HCT116 (cell line): ENCODE measurements at regions not wholly inside any gene's neighbourhood (a gene's known extent, or its start where the extent isn't known, plus 50 kb on each side); places are given as distances from the start of the nearest gene placed in this dataset.
"Not testable (repeated sequence)": the region's sequence is repeated elsewhere in the genome, so short reads cannot be mapped to it uniquely, and the experiment has no call there.

Experiments
- ATAC-seq: fragments of 200-7000 bp; cut with Tn5 transposase; 2 replicates; pipeline ENCODE4 v1.9.1; 2020; ENCODE audit warnings: mild to moderate bottlenecking, moderate library complexity
- BruUV-seq: library from RNA; stranded (reverse); fragments of 400-500 nt; replicated peaks from 2 replicates; lab custom pipeline; 2021; lab: Mats Ljungman, UMichigan
- CTCF ChIA-PET: fragments of 300-600 bp; sonication (Branson Sonifier 250); formaldehyde crosslinking; loops from one replicate; lab custom pipeline; 2021; ENCODE audit warnings: antibody characterized with exemption; lab: Charles Lee
- POLR2A ChIA-PET: fragments of 300-600, 350-600 bp; sonication (Branson Sonifier 250); formaldehyde crosslinking; loops from one replicate; lab custom pipeline; 2021; ENCODE audit warnings: antibody characterized with exemption; lab: Charles Lee
- RAD21 ChIA-PET, 2 experiments: fragments of 300-600 bp; sonication (Branson Sonifier 250); formaldehyde crosslinking; loops; one replicate each; lab custom pipeline; 2023; ENCODE audit warnings: low total read pairs in 2 of 2; ENCODE audit not compliant: uncharacterized antibody in 2 of 2, unreplicated experiment in 2 of 2, low non-redundant PET in 1 of 2; lab: Charles Lee
- DNase-seq: peaks from one replicate; pipeline ENCODE4 v3.0.0-alpha.2; 2010; ENCODE audit warnings: low read depth, low spot score
- H2AFZ ChIP-seq: fragments of 200-600 bp; shearing (Covaris generic), sonication (generic); 2 replicates; pipeline ENCODE4 v1.6.1; 2017; ENCODE audit warnings: low read depth, mixed run types, mixed read lengths, antibody characterized with exemption, low read length; ENCODE audit not compliant: poor library complexity, severe bottlenecking
- H3K27ac ChIP-seq: 2 replicates; pipeline ENCODE4 v1.5.1; 2012; ENCODE audit warnings: low read depth, low read length
- H3K27me3 ChIP-seq: fragments of 200-600 bp; sonication (generic); 2 replicates; pipeline ENCODE4 v1.6.1; 2016; ENCODE audit warnings: mixed run types, low read length, mixed read lengths; ENCODE audit not compliant: insufficient read depth
- H3K36me3 ChIP-seq, 2 experiments: fragments of 200-500 bp in 1 of 2; fragments of 200-600 bp in 1 of 2; sonication (Bioruptor generic) in 1 of 2; sonication (generic) in 1 of 2; 2 replicates each; pipeline versions ENCODE4 v1.5.1 to v1.6.1; 2014 to 2016; ENCODE audit warnings: low read length in 2 of 2, inconsistent platforms in 1 of 2, mixed read lengths in 1 of 2, mixed run types in 1 of 2; ENCODE audit not compliant: insufficient read depth in 2 of 2, control insufficient read depth in 1 of 2
- H3K4me1 ChIP-seq, 2 experiments: fragments of 200-600 bp in 1 of 2; sonication (generic) in 1 of 2; 2 replicates each; pipeline versions ENCODE4 v1.5.1 to v1.6.1; 2012 to 2017; ENCODE audit warnings: low read length in 2 of 2, inconsistent platforms in 1 of 2, mild to moderate bottlenecking in 1 of 2, mixed read lengths in 1 of 2, mixed run types in 1 of 2, moderate library complexity in 1 of 2; ENCODE audit not compliant: insufficient read depth in 2 of 2, control insufficient read depth in 1 of 2
- H3K4me2 ChIP-seq: fragments of 200-600 bp; sonication (generic); 2 replicates; pipeline ENCODE4 v1.6.1; 2017; ENCODE audit warnings: mixed run types, low read length, mixed read lengths
- H3K4me3 ChIP-seq, 2 experiments: fragments of 200-600 bp in 1 of 2; sonication (generic) in 1 of 2; replicated peaks in 1 of 2; 2 replicates each; pipeline ENCODE4 v1.5.1; 2011 to 2016; ENCODE audit warnings: low read length in 2 of 2, control low read depth in 1 of 2, low read depth in 1 of 2, mild to moderate bottlenecking in 1 of 2, mixed read lengths in 1 of 2, mixed run types in 1 of 2
- H3K79me2 ChIP-seq: fragments of 200-600 bp; sonication (generic); 2 replicates; pipeline ENCODE4 v1.6.1; 2017; ENCODE audit warnings: mild to moderate bottlenecking, mixed run types, low read length, moderate library complexity, mixed read lengths; ENCODE audit not compliant: insufficient read depth
- H3K9ac ChIP-seq: fragments of 200-600 bp; sonication (generic); 2 replicates; pipeline ENCODE4 v1.6.1; 2016; ENCODE audit warnings: low read length, mixed read lengths
- H3K9me2 ChIP-seq: fragments of 200-600 bp; sonication (generic), shearing (Covaris generic); 2 replicates; pipeline ENCODE4 v1.6.1; 2017; ENCODE audit warnings: mixed run types, mild to moderate bottlenecking, moderate library complexity; ENCODE audit not compliant: insufficient read depth
- H3K9me3 ChIP-seq, 2 experiments: fragments of 200-500 bp in 1 of 2; fragments of 200-600 bp in 1 of 2; sonication (Bioruptor generic) in 1 of 2; sonication (generic) in 1 of 2; 2 replicates each; pipeline ENCODE4 v1.6.1; 2014 to 2017; ENCODE audit warnings: low read length in 2 of 2, mixed read lengths in 2 of 2, inconsistent platforms in 1 of 2, low read depth in 1 of 2, mild to moderate bottlenecking in 1 of 2, mixed run types in 1 of 2, moderate library complexity in 1 of 2; ENCODE audit not compliant: control insufficient read depth in 1 of 2, insufficient read depth in 1 of 2
- H4K20me1 ChIP-seq: fragments of 200-600 bp; sonication (generic), shearing (Covaris generic); 2 replicates; pipeline ENCODE4 v1.6.1; 2017; ENCODE audit warnings: mixed run types, mild to moderate bottlenecking, moderate library complexity; ENCODE audit not compliant: insufficient read depth
- ATF3 ChIP-seq: IDR thresholded peaks from 2 replicates; pipeline ENCODE4 v1.6.1; 2012
- CBX3 ChIP-seq: IDR thresholded peaks from 2 replicates; pipeline ENCODE4 v1.6.1; 2012; ENCODE audit warnings: low read depth
- CEBPB ChIP-seq: IDR thresholded peaks from 2 replicates; pipeline ENCODE4 v1.6.1; 2012; ENCODE audit warnings: low read depth
- CTCF ChIP-seq, 3 experiments: fragments of 200-600 bp in 1 of 3; sonication (generic) in 1 of 3; IDR thresholded peaks in 2 of 3; conservative IDR thresholded peaks in 1 of 3; 2 replicates each; pipeline ENCODE4 v1.5.1; 2012 to 2017; ENCODE audit warnings: low read depth in 2 of 3, low read length in 2 of 3, antibody characterized with exemption in 1 of 3, borderline replicate concordance in 1 of 3, control low read depth in 1 of 3, mild to moderate bottlenecking in 1 of 3, mixed read lengths in 1 of 3, mixed run types in 1 of 3, moderate library complexity in 1 of 3; ENCODE audit not compliant: insufficient read depth in 1 of 3
- EGR1 ChIP-seq: IDR thresholded peaks from 2 replicates; pipeline ENCODE4 v1.6.1; 2012; ENCODE audit warnings: low read depth
- ELF1 ChIP-seq: IDR thresholded peaks from 2 replicates; pipeline ENCODE4 v1.6.1; 2012; ENCODE audit warnings: low read depth, borderline replicate concordance
- EZH2 ChIP-seq: fragments of 200-600 bp; sonication (generic); IDR thresholded peaks from 2 replicates; pipeline ENCODE4 v1.6.1; 2017; ENCODE audit warnings: antibody characterized with exemption, mixed run types
- FOSL1 ChIP-seq: IDR thresholded peaks from 2 replicates; pipeline ENCODE4 v1.6.1; 2012; ENCODE audit warnings: low read depth
- JUND ChIP-seq: IDR thresholded peaks from 2 replicates; pipeline ENCODE4 v1.6.1; 2012
- POLR2A ChIP-seq: IDR thresholded peaks from 2 replicates; pipeline ENCODE4 v1.7.0; 2011; ENCODE audit warnings: borderline replicate concordance; ENCODE audit not compliant: insufficient read depth, insufficient read length; ENCODE audit errors: extremely low read depth
- POLR2AphosphoS5 ChIP-seq: IDR thresholded peaks from 2 replicates; pipeline ENCODE4 v1.6.1; 2011; ENCODE audit warnings: mild to moderate bottlenecking, low read depth, low read length, moderate library complexity
- RAD21 ChIP-seq: IDR thresholded peaks from 2 replicates; pipeline ENCODE4 v1.6.1; 2012; ENCODE audit warnings: low read depth, mild to moderate bottlenecking
- SIN3A ChIP-seq: IDR thresholded peaks from 2 replicates; pipeline ENCODE4 v1.6.1; 2012; ENCODE audit warnings: low read depth
- SP1 ChIP-seq: IDR thresholded peaks from 2 replicates; pipeline ENCODE4 v1.6.1; 2012; ENCODE audit warnings: low read depth
- SRF ChIP-seq: IDR thresholded peaks from 2 replicates; pipeline ENCODE4 v1.6.1; 2012; ENCODE audit warnings: low read depth
- TCF7L2 ChIP-seq: IDR thresholded peaks from 2 replicates; pipeline ENCODE4 v1.7.0; 2011; ENCODE audit warnings: borderline replicate concordance, inconsistent platforms; ENCODE audit not compliant: insufficient read depth, insufficient read length; ENCODE audit errors: extremely low read depth
- YY1 ChIP-seq: IDR thresholded peaks from 2 replicates; pipeline ENCODE4 v1.6.1; 2011; ENCODE audit warnings: low read length, low read depth, moderate library complexity, mild to moderate bottlenecking; ENCODE audit not compliant: insufficient replicate concordance; ENCODE audit errors: extremely low read depth
- ZFX ChIP-seq: fragments of 450-650 bp; IDR thresholded peaks from 2 replicates; pipeline ENCODE4 v1.6.1; 2017
- ZNF274 ChIP-seq: fragments of 200-500 bp; sonication (Bioruptor generic); IDR thresholded peaks from 2 replicates; pipeline ENCODE4 v1.6.1; 2014; ENCODE audit warnings: mild to moderate bottlenecking, low read depth, low read length, inconsistent platforms
- intact Hi-C: fragments of 100-400 bp; cut with micrococcal nuclease; formaldehyde crosslinking; loops from 2 replicates; pipeline ENCODE4 v1.10.0; 2022

DNA sequence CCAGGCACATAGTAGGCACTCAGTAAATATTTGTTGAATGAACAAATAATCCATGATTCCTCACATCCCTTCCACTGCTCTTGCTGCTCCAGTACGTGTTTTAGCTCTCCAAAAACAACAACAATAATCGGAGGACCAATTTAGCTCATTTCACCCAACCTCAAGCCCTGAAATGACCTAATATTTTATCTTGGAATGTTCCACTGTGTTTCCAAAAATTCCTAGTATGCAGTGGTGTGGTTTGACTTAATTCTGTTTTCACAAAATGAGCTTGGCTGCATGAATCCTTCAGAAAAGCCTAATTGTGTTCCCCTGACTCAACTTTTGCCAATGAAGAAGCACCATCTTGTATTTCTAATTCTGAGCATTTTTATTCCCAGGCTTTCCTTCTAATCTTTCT lies 168.0 kb upstream of the PHACTR1 start:
- Histone ChIP-seq H4K20me1 (no peaks in the 10 kb centered on the region), H3K4me1 (peaks cover 3 to 10% of the 10 kb centered on the region in 2 experiments; a peak in 3 of 4 replicates), H2AFZ (no peak overlapping the region), H3K4me2 (no peak overlapping the region), H3K36me3 (no peaks in the 10 kb centered on the region), H3K27ac (no peak overlapping the region), H3K79me2 (no peaks in the 10 kb centered on the region), H3K4me3 (no peak overlapping the region), H3K9ac (no peak overlapping the region), H3K9me2 (no peaks in the 10 kb centered on the region), H3K27me3 (no peaks in the 10 kb centered on the region), H3K9me3 (no peaks in the 10 kb centered on the region)
- BruUV-seq = no TSS peak
- intact Hi-C loops = no loop called here
- no peak for DNase-seq
- ChIA-PET CTCF (no interaction called here), RAD21 (no interaction called here), POLR2A (no interaction called here)
- no peak for ATAC-seq
- no peak for TF ChIP-seq CEBPB
- no peak for TF ChIP-seq RAD21
- TF ChIP-seq EGR1 = no peak
- no peak for TF ChIP-seq EZH2
- TF ChIP-seq ELF1 = no peak
- TF ChIP-seq POLR2A = no peak
- TF ChIP-seq TCF7L2 = no peak
- TF ChIP-seq CTCF (IDR thresholded peaks at IDR 0.05 in 2 of 3, conservative IDR thresholded peaks at IDR 0.05 in 1 of 3; ENCODE audit: borderline replicate concordance in 1 of 3, insufficient read depth in 1 of 3, low read depth in 2 of 3, low read length in 2 of 3) = no peak
- TF ChIP-seq ZFX = no peak
- TF ChIP-seq POLR2AphosphoS5 = no peak
- TF ChIP-seq SRF = no peak
- TF ChIP-seq JUND = no peak
- TF ChIP-seq SP1 = no peak
- TF ChIP-seq ZNF274 = no peak
- no peak for TF ChIP-seq CBX3
- no peak for TF ChIP-seq ATF3
- TF ChIP-seq YY1 = no peak
- TF ChIP-seq SIN3A = no peak
- no peak for TF ChIP-seq FOSL1

DNA sequence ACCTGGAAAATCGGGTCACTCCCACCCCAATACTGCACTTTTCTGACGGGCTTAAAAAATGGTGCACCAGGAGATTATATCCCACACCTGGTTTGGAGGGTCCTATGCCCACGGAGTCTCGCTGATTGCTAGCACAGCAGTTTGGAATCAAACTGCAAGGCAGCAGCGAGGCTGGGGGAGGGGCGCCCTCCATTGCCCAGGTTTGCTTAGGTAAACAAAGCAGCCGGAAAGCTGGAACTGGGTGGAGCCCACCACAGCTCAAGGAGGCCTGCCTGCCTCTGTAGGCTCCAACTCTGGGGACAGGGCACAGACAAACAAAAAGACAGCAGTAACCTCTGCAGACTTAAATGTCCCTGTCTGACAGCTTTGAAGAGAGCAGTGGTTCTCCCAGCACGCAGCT lies 167.1 kb upstream of the PHACTR1 start:
- ATAC-seq, H4K20me1 ChIP-seq, intact Hi-C loops, H3K79me2 ChIP-seq, H3K36me3 ChIP-seq, BruUV-seq, CTCF ChIA-PET, H3K27me3 ChIP-seq, DNase-seq, H3K27ac ChIP-seq, H3K4me2 ChIP-seq, H3K4me3 ChIP-seq, H2AFZ ChIP-seq, H3K9ac ChIP-seq, H3K9me3 ChIP-seq, H3K9me2 ChIP-seq, POLR2A ChIA-PET, RAD21 ChIA-PET: not testable (repeated sequence)
- H3K4me1 ChIP-seq = peaks cover 3 to 10% of the 10 kb centered on the region in 2 experiments; a peak in 3 of 4 replicates
